ENCODE measurements at regions not wholly inside any gene's neighbourhood (a gene's known extent, or its start where the extent isn't known, plus 50 kb on each side); places are given as distances from the start of the nearest gene placed in this dataset.

DNA sequence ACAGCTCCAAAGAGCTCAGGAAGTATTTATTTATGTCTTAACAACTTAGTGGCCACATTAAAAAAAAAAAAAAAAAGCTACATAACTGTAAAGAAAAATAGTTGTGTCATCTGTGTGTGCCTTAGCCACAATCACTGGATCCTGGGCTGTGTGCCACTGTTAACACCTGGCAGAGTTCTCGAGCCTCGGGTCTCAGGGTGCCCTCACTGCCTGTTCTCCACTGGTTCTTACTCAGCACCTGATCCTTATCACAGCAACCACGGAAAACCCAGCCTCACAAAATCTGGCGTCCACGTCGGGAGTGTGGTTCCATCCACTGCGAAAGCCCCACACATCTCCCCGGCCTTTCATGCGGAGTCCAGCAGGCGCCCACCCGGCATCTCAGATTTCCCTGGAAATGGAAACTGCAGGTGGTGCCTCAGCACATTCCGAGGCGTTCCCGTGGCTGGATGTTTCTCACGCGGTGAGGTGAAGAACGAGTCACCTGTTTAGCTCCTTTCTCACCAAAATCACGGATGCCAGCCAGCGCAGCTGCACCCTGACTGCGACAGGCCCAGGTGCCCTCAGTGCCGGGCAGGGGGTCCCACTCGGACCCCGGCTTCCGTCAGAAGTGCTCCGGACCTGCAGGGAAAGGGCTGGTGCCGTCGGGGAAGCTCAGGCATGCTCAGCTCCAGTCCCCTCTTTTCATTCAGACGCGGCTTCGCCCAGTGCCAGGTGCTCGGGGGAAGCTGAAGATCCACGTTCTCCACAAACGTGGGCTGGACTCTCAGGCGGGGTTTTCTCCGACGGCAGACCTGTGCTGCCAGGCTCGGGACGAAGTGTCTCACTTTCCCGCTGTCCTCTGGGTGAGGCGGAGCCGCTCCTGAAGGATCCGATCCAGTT, 198.7 kb upstream of the SALL3 start:
- TF ChIP-seq REST (IDR thresholded peaks at IDR 0.05; ENCODE audit: insufficient read depth in 1 of 2, low read depth in 2 of 2, low read length in 2 of 2) (no peak), SIN3A (IDR thresholded peaks at IDR 0.05; ENCODE audit: borderline replicate concordance, insufficient read depth, low read length) (no peak), POLR2AphosphoS5 (IDR thresholded peaks at IDR 0.05; ENCODE audit: low read depth, low read length) (no peak), FOXP2 (optimal IDR thresholded peaks at IDR 0.05; ENCODE audit: borderline replicate concordance, extremely low read depth, extremely low read length, insufficient read depth) (no peak), TAF1 (IDR thresholded peaks at IDR 0.05; ENCODE audit: borderline replicate concordance, insufficient read depth, low read length) (no peak)

DNA sequence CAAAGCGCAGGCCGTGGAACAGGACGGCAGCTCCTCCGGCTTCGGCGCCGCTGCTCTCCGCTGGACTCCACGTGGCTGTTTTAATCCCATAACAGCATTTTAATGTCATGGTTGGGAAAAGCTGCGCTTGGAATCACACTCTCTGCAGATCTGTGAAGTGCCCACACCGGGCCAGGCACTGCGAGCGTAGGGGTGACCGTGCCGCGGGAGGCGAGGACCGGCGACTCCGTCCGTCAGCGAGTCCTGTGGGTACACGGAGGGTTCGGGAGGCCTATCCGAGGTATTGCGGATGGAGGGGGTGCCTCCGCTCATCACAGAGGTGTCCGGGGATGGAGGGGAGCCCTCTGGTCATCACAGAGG, 198.0 kb upstream of the SALL3 start:
- no peak for TF ChIP-seq FOXP2 (optimal IDR thresholded peaks at IDR 0.05; ENCODE audit: borderline replicate concordance, extremely low read depth, extremely low read length, insufficient read depth)
- no peak for TF ChIP-seq SIN3A (IDR thresholded peaks at IDR 0.05; ENCODE audit: borderline replicate concordance, insufficient read depth, low read length)
- no peak for TF ChIP-seq POLR2AphosphoS5 (IDR thresholded peaks at IDR 0.05; ENCODE audit: low read depth, low read length)
- TF ChIP-seq TAF1 (IDR thresholded peaks at IDR 0.05; ENCODE audit: borderline replicate concordance, insufficient read depth, low read length): no peak
- TF ChIP-seq REST (IDR thresholded peaks at IDR 0.05; ENCODE audit: insufficient read depth in 1 of 2, low read depth in 2 of 2, low read length in 2 of 2): no peak

DNA sequence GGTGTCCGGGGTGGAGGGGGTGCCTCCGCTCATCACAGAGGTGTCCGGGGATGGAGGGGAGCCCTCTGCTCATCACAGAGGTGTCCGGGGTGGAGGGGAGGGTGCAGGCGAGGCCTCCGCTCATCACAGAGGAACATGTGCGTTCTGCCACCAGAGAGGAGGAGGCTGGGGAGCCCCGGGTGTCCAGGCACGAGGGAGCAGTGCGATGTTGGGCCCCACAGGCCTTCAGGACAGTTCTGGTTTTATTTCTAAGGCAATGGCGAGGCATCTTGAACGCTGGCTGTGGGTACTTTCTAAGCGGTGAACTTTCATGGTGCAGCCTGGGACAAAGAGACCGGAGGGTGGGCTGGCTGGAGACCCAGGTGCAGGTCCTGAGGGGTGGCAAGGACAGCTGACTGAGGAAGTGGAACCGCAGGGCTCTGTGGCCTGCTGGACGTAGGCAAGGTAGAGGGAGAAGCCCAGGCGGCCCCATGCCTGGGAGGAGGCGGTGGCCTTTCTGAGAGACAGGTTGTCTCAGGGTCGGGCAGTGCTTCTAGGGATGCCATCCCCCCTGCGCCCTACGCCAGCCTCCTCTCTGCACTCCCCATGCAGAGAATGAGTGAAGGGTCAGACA, 196.6 kb upstream of the SALL3 start:
- TF ChIP-seq TAF1 (IDR thresholded peaks at IDR 0.05; ENCODE audit: borderline replicate concordance, insufficient read depth, low read length) (no peak), SIN3A (IDR thresholded peaks at IDR 0.05; ENCODE audit: borderline replicate concordance, insufficient read depth, low read length) (no peak), POLR2AphosphoS5 (IDR thresholded peaks at IDR 0.05; ENCODE audit: low read depth, low read length) (no peak), FOXP2 (optimal IDR thresholded peaks at IDR 0.05; ENCODE audit: borderline replicate concordance, extremely low read depth, extremely low read length, insufficient read depth) (no peak), REST (IDR thresholded peaks at IDR 0.05; ENCODE audit: insufficient read depth in 1 of 2, low read depth in 2 of 2, low read length in 2 of 2) (no peak)

DNA sequence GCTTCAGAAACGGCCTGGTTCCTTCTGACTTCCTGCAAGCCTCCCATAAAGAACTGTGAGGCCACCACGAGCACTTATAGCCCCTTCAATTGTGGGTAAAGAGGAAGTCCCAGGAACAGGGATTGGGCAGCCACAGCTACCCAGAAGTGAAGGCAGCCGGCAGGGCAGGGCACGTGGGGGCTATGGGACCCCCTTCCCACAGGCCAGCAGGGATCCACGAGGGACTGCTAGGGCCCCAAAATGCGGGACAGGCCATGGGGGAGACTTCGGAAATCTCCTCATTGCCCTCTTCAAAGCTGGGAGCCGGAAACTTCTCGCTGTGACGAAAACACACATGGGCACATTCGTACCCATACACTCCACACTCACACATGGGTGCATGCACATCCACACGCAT, 196.1 kb upstream of the SALL3 start:
- TF ChIP-seq POLR2AphosphoS5 (IDR thresholded peaks at IDR 0.05; ENCODE audit: low read depth, low read length) (no peak), SIN3A (IDR thresholded peaks at IDR 0.05; ENCODE audit: borderline replicate concordance, insufficient read depth, low read length) (no peak), TAF1 (IDR thresholded peaks at IDR 0.05; ENCODE audit: borderline replicate concordance, insufficient read depth, low read length) (no peak), FOXP2 (optimal IDR thresholded peaks at IDR 0.05; ENCODE audit: borderline replicate concordance, extremely low read depth, extremely low read length, insufficient read depth) (no peak), REST (IDR thresholded peaks at IDR 0.05; ENCODE audit: insufficient read depth in 1 of 2, low read depth in 2 of 2, low read length in 2 of 2) (no peak)
